A673 (cell line): ENCODE measurements at regions not wholly inside any gene's neighbourhood (a gene's known extent, or its start where the extent isn't known, plus 50 kb on each side); places are given as distances from the start of the nearest gene placed in this dataset.
"Not testable (repeated sequence)": the region's sequence is repeated elsewhere in the genome, so short reads cannot be mapped to it uniquely, and the experiment has no call there.

Experiments
- BruUV-seq: library from RNA; stranded (reverse); fragments of 400-500 nt; replicated peaks from 2 replicates; lab custom pipeline; 2021; lab: Mats Ljungman, UMichigan
- CTCF ChIA-PET: fragments of 300-600 bp; sonication (Branson Sonifier 250); formaldehyde crosslinking; loops from one replicate; lab custom pipeline; 2022; ENCODE audit warnings: antibody characterized with exemption; lab: Charles Lee
- POLR2A ChIA-PET: fragments of 300-600 bp; sonication (Branson Sonifier 250); formaldehyde crosslinking; loops from one replicate; lab custom pipeline; 2022; ENCODE audit warnings: antibody characterized with exemption; ENCODE audit not compliant: low non-redundant PET; lab: Charles Lee
- DNase-seq: peaks from one replicate; pipeline ENCODE4 v3.0.0-alpha.2; 2015; ENCODE audit warnings: low spot score
- H3K27ac ChIP-seq: fragments of 200-600 bp; sonication (generic); 2 replicates; pipeline ENCODE4 v1.5.1; 2016; ENCODE audit warnings: mixed run types, low read depth, mild to moderate bottlenecking, mixed read lengths, antibody characterized with exemption, low read length; ENCODE audit not compliant: poor library complexity, severe bottlenecking
- H3K27me3 ChIP-seq: fragments of 200-600 bp; sonication (generic); replicated peaks from 2 replicates; pipeline ENCODE4 v1.6.1; 2017; ENCODE audit warnings: mixed run types, low read depth, mild to moderate bottlenecking, mixed read lengths, antibody characterized with exemption, low read length; ENCODE audit not compliant: insufficient read depth, poor library complexity
- H3K36me3 ChIP-seq: fragments of 200-600 bp; sonication (generic); 2 replicates; pipeline ENCODE4 v1.6.1; 2016; ENCODE audit warnings: mixed run types, mild to moderate bottlenecking, mixed read lengths, antibody characterized with exemption, low read length; ENCODE audit not compliant: insufficient read depth, poor library complexity, severe bottlenecking
- H3K4me1 ChIP-seq: fragments of 200-600 bp; sonication (generic); 2 replicates; pipeline ENCODE4 v1.6.1; 2017; ENCODE audit warnings: mixed run types, mild to moderate bottlenecking, mixed read lengths, antibody characterized with exemption, low read length; ENCODE audit not compliant: insufficient read depth, poor library complexity, severe bottlenecking
- H3K4me3 ChIP-seq: fragments of 200-600 bp; sonication (generic); 2 replicates; pipeline ENCODE4 v1.5.1; 2016; ENCODE audit warnings: low read depth, mixed run types, mild to moderate bottlenecking, mixed read lengths, low read length; ENCODE audit not compliant: poor library complexity, severe bottlenecking
- H3K9me3 ChIP-seq: fragments of 200-600 bp; sonication (generic); 2 replicates; pipeline ENCODE4 v1.6.1; 2016; ENCODE audit warnings: mixed run types, low read depth, mild to moderate bottlenecking, mixed read lengths, antibody characterized with exemption, low read length; ENCODE audit not compliant: poor library complexity, severe bottlenecking
- CTCF ChIP-seq: fragments of 300-800, 200-600 bp; sonication (generic); conservative IDR thresholded peaks from 2 replicates; pipeline ENCODE4 v1.5.1; 2017; ENCODE audit warnings: low read depth, mild to moderate bottlenecking, antibody characterized with exemption, low read length, moderate library complexity, mixed read lengths
- EZH2 ChIP-seq: fragments of 200-600 bp; sonication (generic); IDR thresholded peaks from 2 replicates; pipeline ENCODE4 v1.6.1; 2017; ENCODE audit warnings: borderline replicate concordance, low read depth, mild to moderate bottlenecking, mixed read lengths, antibody characterized with exemption, low read length; ENCODE audit not compliant: poor library complexity, severe bottlenecking
- intact Hi-C: fragments of 100-400 bp; cut with micrococcal nuclease; formaldehyde crosslinking; loops from one replicate; pipeline ENCODE4 v1.10.0; 2022; ENCODE audit not compliant: unreplicated experiment

GRCh38 chrX:82775426-82775825 lies 732.7 kb upstream of the POU3F4 start:
- H3K9me3 ChIP-seq: peaks cover 12% of the 10 kb centered on the region
- no peak for DNase-seq
- H3K27me3 ChIP-seq: no peaks in the 10 kb centered on the region
- intact Hi-C loops: no loop called here
- no peak overlapping the region for H3K27ac ChIP-seq
- no peak for TF ChIP-seq CTCF
- no peak for TF ChIP-seq EZH2
- CTCF ChIA-PET: no interaction called here
- no TSS peak for BruUV-seq
- H3K4me1 ChIP-seq: no peaks in the 10 kb centered on the region
- no peaks in the 10 kb centered on the region for H3K36me3 ChIP-seq
- H3K4me3 ChIP-seq: no peak overlapping the region
- POLR2A ChIA-PET: no interaction called here

- POLR2A ChIA-PET: no interaction called here
Observed at GRCh38 chrX:82782014-82782413, 726.1 kb upstream of the POU3F4 start.

DNA sequence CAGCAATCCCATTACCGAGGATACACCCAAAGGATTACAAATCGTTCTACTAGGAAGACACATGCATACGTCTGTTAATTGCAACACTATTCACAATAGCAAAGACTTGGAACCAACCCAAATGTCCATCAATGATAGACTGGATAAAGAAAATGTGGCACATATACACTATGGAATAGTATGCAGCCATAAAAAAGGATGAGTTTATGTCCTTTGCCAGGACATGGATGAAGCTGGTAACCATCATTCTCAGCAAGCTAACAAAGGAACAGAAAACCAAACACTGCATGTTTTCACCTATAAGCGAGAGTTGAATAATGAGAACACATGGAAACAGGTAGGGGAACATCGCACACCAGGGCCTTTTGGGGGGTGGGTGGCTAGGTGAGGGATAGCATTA lies 695.2 kb upstream of the POU3F4 start:
- H3K9me3 ChIP-seq, intact Hi-C loops, BruUV-seq, CTCF ChIA-PET, DNase-seq, H3K36me3 ChIP-seq, H3K27ac ChIP-seq, H3K4me3 ChIP-seq, POLR2A ChIA-PET, H3K27me3 ChIP-seq, H3K4me1 ChIP-seq: not testable (repeated sequence)

More at GRCh38 chrX:82782014-82782413, 726.1 kb upstream of the POU3F4 start:
- Histone ChIP-seq H3K4me3 (no peak overlapping the region), H3K27ac (no peak overlapping the region), H3K36me3 (no peaks in the 10 kb centered on the region), H3K27me3 (no peaks in the 10 kb centered on the region), H3K4me1 (no peaks in the 10 kb centered on the region), H3K9me3 (peaks cover 23% of the 10 kb centered on the region)
- intact Hi-C loops: no loop called here
- no peak for TF ChIP-seq EZH2
- TF ChIP-seq CTCF: no peak
- DNase-seq: no peak
- no TSS peak for BruUV-seq
- CTCF ChIA-PET: no interaction called here

- no peak for DNase-seq
- TF ChIP-seq CTCF (no peak), EZH2 (no peak)
- H3K4me3 ChIP-seq: no peak overlapping the region
- no peak overlapping the region for H3K27ac ChIP-seq
- CTCF ChIA-PET: no interaction called here
- H3K9me3 ChIP-seq: peaks cover 4% of the 10 kb centered on the region
- intact Hi-C loops: no loop called here
- no peaks in the 10 kb centered on the region for H3K27me3 ChIP-seq
- no peaks in the 10 kb centered on the region for H3K4me1 ChIP-seq
- no peaks in the 10 kb centered on the region for H3K36me3 ChIP-seq
- POLR2A ChIA-PET: no interaction called here
- no TSS peak for BruUV-seq
Observed at GRCh38 chrX:82813671-82814078, 694.4 kb upstream of the POU3F4 start.
